ENCODE measurements at regions not wholly inside any gene's neighbourhood (a gene's known extent, or its start where the extent isn't known, plus 50 kb on each side); places are given as distances from the start of the nearest gene placed in this dataset.

- no peaks in the 10 kb centered on the region for H3K9me3 ChIP-seq (ENCODE audit: control extremely low read depth in 1 of 3, control insufficient read depth in 2 of 3, insufficient read depth in 1 of 3, low read length in 2 of 3)
- H3K4me2 ChIP-seq (replicated peaks; ENCODE audit: low read depth, low read length, poor library complexity, severe bottlenecking): no peak overlapping the region
- ChIA-PET POLR2A (no interaction called here), CTCF (no interaction called here)
- H3K4me1 ChIP-seq (ENCODE audit: control insufficient read depth in 2 of 2, insufficient read depth in 2 of 2, low read length in 2 of 2): no peaks in the 10 kb centered on the region
- H2AFZ ChIP-seq (ENCODE audit: insufficient read depth, low read depth, low read length, poor library complexity, severe bottlenecking): no peak overlapping the region
- intact Hi-C loops (cut with micrococcal nuclease): no loop called here
- ATAC-seq (ENCODE audit: low read depth) (no peak), DNase-seq (no peak)
- no peaks in the 10 kb centered on the region for H3K79me2 ChIP-seq (ENCODE audit: control insufficient read depth, insufficient read depth, low read length)
- H3K27ac ChIP-seq (ENCODE audit: low read length in 2 of 2): no peak overlapping the region
- H3K4me3 Mint-ChIP-seq: no peak overlapping the region
- H3K4me1 Mint-ChIP-seq: no peaks in the 10 kb centered on the region
- H3K9me3 Mint-ChIP-seq (ENCODE audit: insufficient read depth): no peaks in the 10 kb centered on the region
- H3K27me3 Mint-ChIP-seq: no peaks in the 10 kb centered on the region
- TF ChIP-seq, protein P1, sequence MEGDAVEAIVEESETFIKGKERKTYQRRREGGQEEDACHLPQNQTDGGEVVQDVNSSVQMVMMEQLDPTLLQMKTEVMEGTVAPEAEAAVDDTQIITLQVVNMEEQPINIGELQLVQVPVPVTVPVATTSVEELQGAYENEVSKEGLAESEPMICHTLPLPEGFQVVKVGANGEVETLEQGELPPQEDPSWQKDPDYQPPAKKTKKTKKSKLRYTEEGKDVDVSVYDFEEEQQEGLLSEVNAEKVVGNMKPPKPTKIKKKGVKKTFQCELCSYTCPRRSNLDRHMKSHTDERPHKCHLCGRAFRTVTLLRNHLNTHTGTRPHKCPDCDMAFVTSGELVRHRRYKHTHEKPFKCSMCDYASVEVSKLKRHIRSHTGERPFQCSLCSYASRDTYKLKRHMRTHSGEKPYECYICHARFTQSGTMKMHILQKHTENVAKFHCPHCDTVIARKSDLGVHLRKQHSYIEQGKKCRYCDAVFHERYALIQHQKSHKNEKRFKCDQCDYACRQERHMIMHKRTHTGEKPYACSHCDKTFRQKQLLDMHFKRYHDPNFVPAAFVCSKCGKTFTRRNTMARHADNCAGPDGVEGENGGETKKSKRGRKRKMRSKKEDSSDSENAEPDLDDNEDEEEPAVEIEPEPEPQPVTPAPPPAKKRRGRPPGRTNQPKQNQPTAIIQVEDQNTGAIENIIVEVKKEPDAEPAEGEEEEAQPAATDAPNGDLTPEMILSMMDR (IDR thresholded peaks at IDR 0.05): no peak
- no peak for TF ChIP-seq EZH2 (IDR thresholded peaks at IDR 0.05; ENCODE audit: borderline replicate concordance, insufficient read depth, low read depth, low read length, poor library complexity, severe bottlenecking)
- no peaks in the 10 kb centered on the region for H4K20me1 ChIP-seq (ENCODE audit: control insufficient read depth, insufficient read depth, low read length, poor library complexity, severe bottlenecking)
- no peaks in the 10 kb centered on the region for H3K27me3 ChIP-seq (replicated peaks in 1 of 4; ENCODE audit: control extremely low read depth in 1 of 4, control insufficient read depth in 3 of 4, insufficient read depth in 4 of 4, low read length in 3 of 4)
- no peak overlapping the region for H3K27ac Mint-ChIP-seq
- no peak overlapping the region for H3K4me3 ChIP-seq (ENCODE audit: control extremely low read depth in 1 of 5, extremely low read depth in 1 of 5, insufficient read depth in 1 of 5, low read depth in 2 of 5, low read length in 4 of 5)
- WGBS (ENCODE audit: insufficient coverage): 57% methylated on average over 1 of the region's 1 CpG
- no peak overlapping the region for H3K9ac ChIP-seq (ENCODE audit: low read length)
- H3K36me3 ChIP-seq (replicated peaks in 1 of 2; ENCODE audit: control extremely low read depth in 1 of 2, control insufficient read depth in 1 of 2, extremely low read depth in 1 of 2, insufficient read depth in 2 of 2, low read length in 1 of 2): no peaks in the 10 kb centered on the region
These were observed 205.0 kb downstream of the SUDS3 start for GRCh38 chr12:118581371-118581770.

DNA sequence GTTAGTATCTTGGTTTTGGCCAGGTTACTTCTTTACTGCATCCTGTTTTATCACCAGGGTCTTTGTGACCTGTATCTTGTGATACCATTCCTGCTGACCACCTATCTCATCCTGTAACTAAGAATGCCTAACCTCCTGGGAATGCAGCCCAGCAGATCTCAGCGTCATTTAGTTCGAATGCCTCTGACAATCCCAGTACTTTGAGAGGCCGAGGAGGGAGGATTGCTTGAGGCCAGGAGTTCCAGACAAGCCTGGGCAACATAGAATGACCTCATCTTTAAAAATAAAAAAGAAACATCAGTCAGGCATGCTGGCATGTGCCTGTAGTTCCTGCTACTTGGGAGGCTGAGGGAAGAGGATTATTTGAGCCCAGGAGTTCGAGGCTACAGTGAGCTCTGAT, 206.5 kb downstream of the SUDS3 start:
- H3K4me3 Mint-ChIP-seq: no peak overlapping the region
- Histone ChIP-seq H3K4me3 (ENCODE audit: control extremely low read depth in 1 of 5, extremely low read depth in 1 of 5, insufficient read depth in 1 of 5, low read depth in 2 of 5, low read length in 4 of 5) (no peak overlapping the region), H3K27me3 (replicated peaks in 1 of 4; ENCODE audit: control extremely low read depth in 1 of 4, control insufficient read depth in 3 of 4, insufficient read depth in 4 of 4, low read length in 3 of 4) (no peaks in the 10 kb centered on the region), H3K27ac (ENCODE audit: low read length in 2 of 2) (no peak overlapping the region), H3K79me2 (ENCODE audit: control insufficient read depth, insufficient read depth, low read length) (no peaks in the 10 kb centered on the region), H4K20me1 (ENCODE audit: control insufficient read depth, insufficient read depth, low read length, poor library complexity, severe bottlenecking) (no peaks in the 10 kb centered on the region), H2AFZ (ENCODE audit: insufficient read depth, low read depth, low read length, poor library complexity, severe bottlenecking) (no peak overlapping the region), H3K36me3 (replicated peaks in 1 of 2; ENCODE audit: control extremely low read depth in 1 of 2, control insufficient read depth in 1 of 2, extremely low read depth in 1 of 2, insufficient read depth in 2 of 2, low read length in 1 of 2) (no peaks in the 10 kb centered on the region), H3K4me1 (ENCODE audit: control insufficient read depth in 2 of 2, insufficient read depth in 2 of 2, low read length in 2 of 2) (no peaks in the 10 kb centered on the region), H3K4me2 (replicated peaks; ENCODE audit: low read depth, low read length, poor library complexity, severe bottlenecking) (no peak overlapping the region), H3K9ac (ENCODE audit: low read length) (no peak overlapping the region), H3K9me3 (ENCODE audit: control extremely low read depth in 1 of 3, control insufficient read depth in 2 of 3, insufficient read depth in 1 of 3, low read length in 2 of 3) (no peaks in the 10 kb centered on the region)
- 70% methylated on average over 4 of the region's 4 CpGs for WGBS (ENCODE audit: insufficient coverage)
- DNase-seq: no peak
- ChIA-PET CTCF (no interaction called here), POLR2A (no interaction called here)
- no peak for TF ChIP-seq EZH2 (IDR thresholded peaks at IDR 0.05; ENCODE audit: borderline replicate concordance, insufficient read depth, low read depth, low read length, poor library complexity, severe bottlenecking)
- TF ChIP-seq, protein P1 (IDR thresholded peaks at IDR 0.05): no peak
- intact Hi-C loops (cut with micrococcal nuclease): no loop called here
- H3K27ac Mint-ChIP-seq: no peak overlapping the region
- no peak for ATAC-seq (ENCODE audit: low read depth)
- H3K9me3 Mint-ChIP-seq (ENCODE audit: insufficient read depth): no peaks in the 10 kb centered on the region
- H3K27me3 Mint-ChIP-seq: no peaks in the 10 kb centered on the region
- no peaks in the 10 kb centered on the region for H3K4me1 Mint-ChIP-seq
